ENCODE measurements at regions not wholly inside any gene's neighbourhood (a gene's known extent, or its start where the extent isn't known, plus 50 kb on each side); places are given as distances from the start of the nearest gene placed in this dataset.

- no peak for DNase-seq (ENCODE audit: low spot score)
- no peak for TF ChIP-seq CTCF (IDR thresholded peaks at IDR 0.05)
- Histone ChIP-seq H3K4me1 (no peaks in the 10 kb centered on the region), H3K36me3 (no peaks in the 10 kb centered on the region), H3K27me3 (no peaks in the 10 kb centered on the region), H3K9me3 (peaks cover 0 to 21% of the 10 kb centered on the region in 2 donors), H3K4me3 (no peak overlapping the region), H3K27ac (no peak overlapping the region)
Observed at GRCh38 chr2:6700335-6700734, 165.4 kb downstream of the CMPK2 start.

- no peak for DNase-seq (ENCODE audit: low spot score)
- no peaks in the 10 kb centered on the region for H3K36me3 ChIP-seq
- H3K4me3 ChIP-seq = no peak overlapping the region
- H3K27me3 ChIP-seq = no peaks in the 10 kb centered on the region
- H3K27ac ChIP-seq = no peak overlapping the region
- no peak for TF ChIP-seq CTCF (IDR thresholded peaks at IDR 0.05)
- no peaks in the 10 kb centered on the region for H3K4me1 ChIP-seq
- H3K9me3 ChIP-seq = peaks cover 0 to 21% of the 10 kb centered on the region in 2 donors
Observed at GRCh38 chr2:6704077-6704476, 161.6 kb downstream of the CMPK2 start.

GRCh38 chr2:6721395-6721794 is 144.3 kb downstream of the CMPK2 start:
- H3K4me3 ChIP-seq = no peak overlapping the region
- no peak for DNase-seq (ENCODE audit: low spot score)
- no peak for TF ChIP-seq CTCF (IDR thresholded peaks at IDR 0.05)
- H3K36me3 ChIP-seq = no peaks in the 10 kb centered on the region
- H3K4me1 ChIP-seq = no peaks in the 10 kb centered on the region
- H3K27me3 ChIP-seq = no peaks in the 10 kb centered on the region
- H3K27ac ChIP-seq = no peak overlapping the region
- H3K9me3 ChIP-seq = no peaks in the 10 kb centered on the region

GRCh38 chr2:6722574-6722973 is 143.1 kb downstream of the CMPK2 start:
- DNase-seq (ENCODE audit: low spot score) = no peak
- Histone ChIP-seq H3K9me3 (no peaks in the 10 kb centered on the region), H3K4me1 (no peaks in the 10 kb centered on the region), H3K36me3 (no peaks in the 10 kb centered on the region), H3K27me3 (no peaks in the 10 kb centered on the region), H3K4me3 (no peak overlapping the region), H3K27ac (no peak overlapping the region)
- no peak for TF ChIP-seq CTCF (IDR thresholded peaks at IDR 0.05)

GRCh38 chr2:6723865-6724604 is 141.7 kb downstream of the CMPK2 start:
- TF ChIP-seq CTCF (IDR thresholded peaks at IDR 0.05) = no peak
- Histone ChIP-seq H3K27ac (no peak overlapping the region), H3K27me3 (no peaks in the 10 kb centered on the region), H3K4me1 (no peaks in the 10 kb centered on the region), H3K36me3 (no peaks in the 10 kb centered on the region), H3K4me3 (no peak overlapping the region), H3K9me3 (no peaks in the 10 kb centered on the region)
- no peak for DNase-seq (ENCODE audit: low spot score)

GRCh38 chr2:6724605-6725140 is 141.0 kb downstream of the CMPK2 start:
- no peaks in the 10 kb centered on the region for H3K27me3 ChIP-seq
- no peak for DNase-seq (ENCODE audit: low spot score)
- H3K9me3 ChIP-seq = no peaks in the 10 kb centered on the region
- no peaks in the 10 kb centered on the region for H3K4me1 ChIP-seq
- H3K36me3 ChIP-seq = no peaks in the 10 kb centered on the region
- no peak for TF ChIP-seq CTCF (IDR thresholded peaks at IDR 0.05)
- H3K27ac ChIP-seq = no peak overlapping the region
- H3K4me3 ChIP-seq = no peak overlapping the region

Data from right atrium auricular region (tissue), 2 donors.